ENCODE measurements at regions not wholly inside any gene's neighbourhood (a gene's known extent, or its start where the extent isn't known, plus 50 kb on each side); places are given as distances from the start of the nearest gene placed in this dataset.

DNA sequence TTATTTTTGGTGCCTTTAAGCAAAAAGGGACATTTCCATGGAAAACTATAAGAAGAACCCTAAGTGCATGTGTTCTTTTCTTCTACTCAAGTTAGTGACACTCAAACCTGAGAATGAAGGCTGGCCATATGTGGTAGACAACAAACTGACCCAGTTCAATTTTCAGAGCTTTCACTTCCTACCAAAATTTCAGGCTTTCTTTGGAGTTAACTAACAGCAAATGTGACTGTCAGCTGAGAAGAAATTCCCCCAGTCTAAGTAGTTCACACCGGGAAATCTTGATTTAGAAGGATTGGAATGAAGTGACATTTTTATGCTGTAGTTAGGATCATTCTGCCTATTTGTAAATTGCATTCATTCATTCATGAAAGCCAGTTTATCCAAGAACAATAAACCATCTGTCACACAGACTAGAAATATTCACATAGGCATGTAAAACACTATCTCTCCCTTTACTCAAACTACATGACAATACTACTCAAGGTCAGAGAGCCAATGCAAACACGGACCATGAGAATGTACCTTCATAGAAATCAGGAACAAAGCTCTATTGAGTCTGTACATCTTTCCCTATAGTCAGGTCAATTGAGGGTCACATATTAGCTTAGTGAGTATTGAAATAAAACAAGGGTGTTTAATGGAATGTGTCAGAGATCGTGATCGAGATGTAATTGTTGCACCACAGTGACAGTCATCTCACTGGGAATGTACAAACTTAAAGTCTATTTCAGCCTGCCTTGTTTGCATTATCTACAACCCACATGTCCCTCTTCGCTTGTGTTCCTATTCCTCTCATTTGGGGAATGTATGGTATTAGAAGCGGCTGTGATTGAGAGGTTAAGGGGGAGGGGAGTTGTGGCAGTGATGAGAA lies 113.8 kb upstream of the TGFBR2 start:
- DNase-seq (ENCODE audit: extremely low read depth in 1 of 11, low read depth in 9 of 11, low spot score in 4 of 11), result no peak

DNA sequence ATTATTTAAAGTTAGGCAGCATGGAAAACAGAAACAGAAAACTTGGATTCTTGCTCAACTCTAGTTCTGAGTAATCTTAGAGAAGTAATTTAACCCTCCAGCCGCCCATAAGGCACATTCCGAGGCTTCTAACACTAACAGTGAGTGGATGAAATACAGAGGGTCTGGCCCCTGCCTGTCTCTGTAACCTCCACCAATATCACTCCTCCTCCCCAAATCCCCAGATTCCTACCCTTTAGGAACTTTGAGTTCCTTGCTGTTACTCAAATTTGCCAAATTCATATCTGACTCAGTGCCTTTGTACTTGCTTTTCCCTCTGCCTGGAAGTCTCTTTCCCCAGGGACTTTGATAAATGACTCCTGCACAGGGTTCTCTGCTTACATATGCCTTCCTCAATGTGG lies 112.5 kb upstream of the TGFBR2 start:
- no peak for DNase-seq (ENCODE audit: extremely low read depth in 1 of 11, low read depth in 9 of 11, low spot score in 4 of 11)

DNA sequence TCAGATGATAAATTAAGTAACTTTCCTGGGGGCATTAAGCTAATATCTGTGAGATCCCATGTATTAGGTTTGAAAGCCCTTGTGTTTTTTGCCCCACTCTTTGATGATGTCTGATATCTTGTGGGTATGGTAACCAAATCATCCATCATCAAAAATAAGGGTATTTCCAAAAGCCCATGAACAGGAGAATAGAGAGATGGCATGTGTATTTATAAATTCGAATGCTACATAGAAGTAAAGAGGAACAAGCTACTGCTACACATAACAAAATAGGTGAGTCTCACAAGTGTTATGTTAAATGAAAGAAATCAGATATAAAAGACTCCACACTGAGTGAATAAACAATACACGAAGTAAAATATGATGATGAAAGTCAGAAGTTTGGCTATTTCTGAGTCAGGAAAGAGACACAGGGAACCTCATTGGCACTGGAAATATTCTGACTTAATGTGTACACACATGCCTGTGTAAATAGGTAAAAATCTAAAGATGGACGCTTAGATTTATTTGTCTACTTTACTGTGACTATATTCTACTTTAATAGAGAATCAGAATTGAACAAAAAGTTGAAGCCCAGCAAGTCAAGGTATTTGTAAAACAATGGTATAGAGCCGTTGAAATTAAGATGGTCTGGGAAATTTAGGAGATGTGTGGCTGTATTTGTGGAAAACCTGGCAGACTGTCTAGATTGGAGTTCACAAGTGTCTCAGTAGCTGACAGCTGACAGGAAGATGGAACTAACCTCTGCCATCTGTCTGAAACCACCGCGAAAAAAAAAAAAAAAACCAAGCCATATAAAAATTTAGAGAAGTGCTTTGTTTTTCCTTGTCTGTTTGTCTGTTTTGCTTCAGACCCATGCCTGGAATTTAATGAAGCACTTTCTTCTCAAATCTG lies 111.0 kb upstream of the TGFBR2 start:
- DNase-seq (ENCODE audit: extremely low read depth in 1 of 11, low read depth in 9 of 11, low spot score in 4 of 11), result no peak

DNA sequence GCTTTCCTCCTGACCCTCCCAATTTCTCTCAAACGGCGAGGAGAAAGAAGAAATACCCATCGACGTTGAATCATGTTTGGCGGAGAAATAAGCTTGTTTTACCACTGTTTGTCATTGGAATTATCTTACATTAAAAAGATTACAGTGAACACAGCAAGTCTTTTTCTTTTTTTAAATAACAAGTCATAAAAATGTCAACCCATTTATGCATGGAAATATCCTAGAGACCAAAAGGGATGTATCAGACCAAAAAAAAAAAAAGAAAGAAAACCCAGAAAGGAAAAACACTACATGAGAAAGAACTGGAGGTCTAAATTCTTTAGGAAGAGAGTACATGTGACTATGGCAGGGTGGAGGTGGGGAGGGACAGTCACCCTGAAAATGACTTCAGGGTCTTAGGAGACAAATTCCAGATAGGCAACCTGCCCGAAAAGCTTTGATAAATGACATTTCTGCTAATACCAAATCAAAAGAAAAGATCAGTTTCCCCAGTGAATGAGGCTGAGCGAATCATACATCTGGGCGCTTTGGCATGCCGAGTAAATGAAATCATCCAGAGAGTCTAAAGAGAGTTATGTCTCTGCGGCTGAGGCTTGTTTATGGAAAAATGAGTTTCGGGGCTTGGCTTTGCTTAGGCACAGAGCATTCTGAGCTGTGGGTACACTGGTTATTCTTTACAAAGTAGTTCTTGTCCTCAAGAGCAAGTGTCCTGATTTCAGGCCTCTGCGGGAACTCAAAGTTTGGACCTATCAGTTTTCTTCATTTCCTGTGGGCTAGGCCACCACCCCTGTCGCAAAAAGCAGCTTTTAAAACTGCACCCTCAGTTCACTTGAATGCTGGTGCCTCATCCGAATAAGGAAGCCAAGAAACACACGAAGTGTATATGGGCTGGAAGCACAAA lies 110.1 kb upstream of the TGFBR2 start:
- DNase-seq (ENCODE audit: extremely low read depth in 1 of 11, low read depth in 9 of 11, low spot score in 4 of 11), result no peak

DNA sequence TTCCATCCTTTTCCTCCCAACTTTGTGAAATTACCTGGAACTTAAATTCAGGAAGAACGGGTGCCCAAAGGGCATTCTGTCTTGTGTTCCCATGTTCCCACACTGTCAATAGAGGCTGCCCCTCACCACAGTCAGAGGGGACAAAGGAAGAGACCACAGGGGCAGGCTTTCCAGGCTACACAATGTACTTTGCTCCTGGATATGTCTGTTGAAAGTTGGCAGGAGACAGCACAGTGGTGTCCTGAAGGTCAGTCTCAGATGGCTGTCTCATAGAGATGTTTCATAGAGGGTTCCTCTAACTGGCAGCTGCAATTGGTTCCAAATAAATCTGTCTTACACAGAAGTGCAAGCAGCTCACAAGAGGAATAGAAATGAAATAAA lies 107.8 kb upstream of the TGFBR2 start:
- DNase-seq (ENCODE audit: extremely low read depth in 1 of 11, low read depth in 9 of 11, low spot score in 4 of 11), result no peak

DNA sequence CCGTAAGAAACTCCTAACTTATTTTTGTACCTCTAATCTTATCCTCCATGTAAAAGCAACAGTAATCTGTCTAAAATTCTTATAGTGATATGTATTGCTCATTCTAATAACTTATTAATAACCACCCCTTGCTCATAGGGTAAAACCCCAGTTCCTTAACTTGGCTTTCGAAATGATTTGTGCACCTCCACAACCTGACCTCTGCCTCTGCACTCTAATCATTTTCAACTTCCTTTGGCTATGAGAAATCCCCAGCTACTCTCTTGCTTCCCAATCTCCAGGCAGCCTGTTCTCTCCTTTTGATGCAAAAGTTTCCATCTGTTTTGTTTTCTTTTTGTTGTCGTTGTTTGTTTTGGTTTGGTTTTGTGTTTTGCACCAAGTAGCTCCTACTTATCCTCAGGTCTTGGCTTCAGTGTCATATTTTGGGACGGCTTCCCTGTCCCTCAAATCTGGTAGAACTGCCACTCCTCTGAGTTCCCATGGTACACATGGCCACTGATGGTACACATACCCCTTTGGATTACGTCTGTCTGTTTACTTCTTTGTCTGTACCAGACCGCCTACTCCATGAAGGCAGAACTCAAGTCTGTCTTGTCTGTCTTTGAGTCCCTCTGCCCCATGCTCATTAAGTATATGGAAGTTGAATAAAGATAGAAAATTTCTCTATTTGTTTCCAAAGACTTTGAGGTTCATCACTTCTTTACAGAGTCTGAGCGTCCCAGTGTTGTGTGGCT lies 105.6 kb upstream of the TGFBR2 start:
- no peak for DNase-seq (ENCODE audit: extremely low read depth in 1 of 11, low read depth in 9 of 11, low spot score in 4 of 11)

DNA sequence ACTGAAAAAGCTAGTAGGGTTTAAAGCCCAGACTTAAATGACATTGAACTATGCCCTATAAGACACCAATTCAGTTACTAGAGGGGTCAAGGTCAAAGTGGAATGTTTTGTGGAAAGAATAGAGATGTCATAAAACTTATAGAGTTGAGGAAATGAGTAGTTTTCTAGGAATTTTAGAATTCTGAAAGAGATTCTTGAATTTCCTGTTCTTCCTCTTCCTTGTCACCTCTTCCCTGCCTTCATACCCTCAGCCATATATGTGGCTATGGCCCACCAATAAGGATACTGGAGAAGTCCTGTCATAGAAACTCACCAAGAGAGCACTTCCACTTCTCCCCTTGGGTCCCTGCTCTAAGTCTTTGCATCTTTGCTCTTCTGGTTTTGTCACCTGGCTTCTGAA lies 104.9 kb upstream of the TGFBR2 start:
- no peak for DNase-seq (ENCODE audit: extremely low read depth in 1 of 11, low read depth in 9 of 11, low spot score in 4 of 11)

DNA sequence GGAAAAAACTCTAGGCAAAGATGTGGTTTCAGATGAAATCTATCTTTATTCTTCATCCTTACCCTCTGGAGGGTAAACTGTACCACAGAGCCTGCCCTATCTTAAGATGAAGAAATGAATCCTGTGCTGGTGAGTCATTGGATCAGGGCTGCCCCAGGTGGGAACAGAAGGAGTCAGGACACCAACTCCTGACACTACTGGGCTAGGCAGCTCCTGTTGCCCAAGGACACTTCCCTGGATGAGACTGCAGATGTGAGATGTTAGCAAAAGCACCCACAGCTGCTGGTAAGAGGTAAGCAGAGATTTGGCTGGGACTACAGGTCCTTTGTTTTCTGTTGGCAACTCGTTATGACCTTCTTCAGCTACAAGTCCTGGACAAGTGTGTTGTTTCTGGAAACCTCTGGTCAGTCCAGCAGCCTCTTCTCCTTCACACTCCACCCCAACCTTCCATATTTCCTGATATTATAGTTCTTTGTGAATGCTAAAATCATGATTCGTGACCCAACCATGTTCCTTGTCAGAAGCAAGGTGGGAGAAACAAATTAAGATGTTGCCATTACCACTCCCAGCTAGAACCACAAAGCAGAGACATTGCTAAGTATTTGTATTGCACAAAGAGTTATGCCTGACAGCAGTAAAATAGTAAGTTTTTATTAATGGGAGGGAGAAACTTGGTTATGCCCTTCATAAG lies 104.2 kb upstream of the TGFBR2 start:
- DNase-seq (ENCODE audit: extremely low read depth in 1 of 11, low read depth in 9 of 11, low spot score in 4 of 11), result no peak

DNA sequence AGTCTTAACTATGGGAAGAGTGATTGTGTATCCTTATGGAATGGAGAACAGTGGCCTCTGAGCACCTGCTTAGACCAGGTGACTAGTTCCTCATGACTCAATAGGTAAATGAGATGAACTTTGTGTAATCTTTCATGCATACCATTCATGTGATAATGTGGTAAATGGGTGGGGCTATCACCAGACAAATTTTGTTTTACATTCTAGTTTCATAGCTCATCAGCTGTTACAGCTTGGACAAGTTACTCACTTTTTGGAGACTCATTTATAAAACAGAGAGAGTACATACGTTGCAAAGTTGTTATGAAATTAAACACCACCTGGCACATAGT lies 103.7 kb upstream of the TGFBR2 start:
- DNase-seq (ENCODE audit: extremely low read depth in 1 of 11, low read depth in 9 of 11, low spot score in 4 of 11), result no peak

DNA sequence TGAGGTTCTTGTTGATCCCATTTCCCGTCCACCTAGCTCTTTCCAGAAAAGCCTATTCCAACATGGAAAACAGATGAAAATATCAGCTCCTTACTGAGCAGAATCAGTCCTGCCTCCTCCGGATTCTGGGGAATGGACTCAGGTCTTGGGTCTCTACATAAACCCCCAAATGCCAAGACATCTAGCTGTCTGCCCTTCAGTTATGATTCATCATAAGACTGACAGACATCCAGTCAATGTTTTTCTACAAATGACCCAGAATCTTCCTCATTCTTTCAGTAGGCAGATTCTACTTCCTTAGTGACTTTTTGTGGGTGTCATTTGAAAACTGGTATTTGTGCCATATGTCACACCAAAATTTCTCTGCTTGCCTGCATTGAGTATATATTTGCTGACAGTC lies 103.0 kb upstream of the TGFBR2 start:
- DNase-seq (ENCODE audit: extremely low read depth in 1 of 11, low read depth in 9 of 11, low spot score in 4 of 11), result no peak

DNA sequence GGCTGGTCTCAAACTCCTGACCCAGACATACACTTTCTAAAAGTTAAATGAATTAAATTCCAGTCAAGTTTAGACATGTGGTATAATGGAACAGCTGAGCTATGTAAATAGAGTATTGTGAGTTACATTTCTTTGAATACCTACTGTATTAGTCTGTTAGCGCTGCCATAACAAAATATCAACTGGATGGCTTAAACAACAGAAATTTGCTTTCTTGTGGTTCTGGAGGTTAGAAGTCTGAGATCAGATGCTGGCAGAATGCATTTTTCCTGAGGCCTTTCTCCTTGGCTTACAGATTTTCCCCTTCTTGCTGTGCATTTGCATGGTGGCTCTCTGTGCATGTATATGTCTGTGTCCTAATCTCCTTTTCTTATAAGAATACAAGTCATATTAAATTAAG lies 101.5 kb upstream of the TGFBR2 start:
- no peak for DNase-seq (ENCODE audit: extremely low read depth in 1 of 11, low read depth in 9 of 11, low spot score in 4 of 11)

DNA sequence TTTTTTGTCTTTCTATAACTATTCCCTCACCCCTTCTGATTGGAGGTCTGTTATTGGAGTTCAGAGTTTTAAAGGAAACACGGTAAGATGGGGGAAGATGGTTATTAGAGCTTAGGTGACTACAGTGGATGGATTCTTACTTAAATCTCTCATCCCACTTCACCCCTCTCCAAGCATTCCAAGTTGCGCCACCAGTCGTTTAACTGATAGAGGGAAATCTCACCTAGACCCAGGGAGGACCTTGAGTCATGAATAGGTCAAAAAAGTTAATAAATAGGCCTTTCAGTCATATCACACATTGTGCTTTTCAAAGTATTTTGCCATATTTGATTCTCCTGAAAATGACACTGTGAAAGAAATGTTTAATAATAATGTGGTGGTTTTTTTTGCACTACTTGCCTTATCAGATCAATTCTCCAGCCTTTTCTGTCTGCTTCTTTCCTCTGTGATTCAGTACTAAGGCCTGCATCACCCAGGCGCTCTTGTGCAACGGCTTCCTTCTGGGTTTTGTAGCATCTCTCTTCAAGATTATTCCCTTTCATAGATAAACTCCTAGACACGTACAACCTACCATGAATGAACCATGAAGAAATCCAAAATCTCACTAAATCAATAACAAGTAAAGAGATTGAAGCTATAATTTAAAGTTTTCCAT lies 100.4 kb upstream of the TGFBR2 start:
- no peak for DNase-seq (ENCODE audit: extremely low read depth in 1 of 11, low read depth in 9 of 11, low spot score in 4 of 11)

DNA sequence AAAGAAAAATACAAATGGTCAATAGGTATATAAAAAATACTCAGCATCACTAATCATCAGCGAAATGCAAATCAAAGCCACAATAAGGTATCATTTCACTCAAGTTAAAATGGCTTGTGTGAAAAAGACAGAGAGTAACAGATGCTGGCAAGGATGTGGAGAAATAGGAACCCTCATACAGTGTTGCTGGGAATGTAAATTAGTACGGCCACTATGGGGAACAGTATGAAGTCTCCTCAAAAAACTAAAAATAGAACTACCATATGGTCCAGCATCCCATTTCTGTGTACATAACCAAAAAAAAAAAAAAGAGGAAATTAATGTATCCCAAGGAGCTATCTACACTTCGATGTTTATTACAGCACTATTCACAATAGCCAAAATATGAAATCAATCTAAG lies 98.1 kb upstream of the TGFBR2 start:
- DNase-seq (ENCODE audit: extremely low read depth in 1 of 11, low read depth in 9 of 11, low spot score in 4 of 11), result no peak

DNA sequence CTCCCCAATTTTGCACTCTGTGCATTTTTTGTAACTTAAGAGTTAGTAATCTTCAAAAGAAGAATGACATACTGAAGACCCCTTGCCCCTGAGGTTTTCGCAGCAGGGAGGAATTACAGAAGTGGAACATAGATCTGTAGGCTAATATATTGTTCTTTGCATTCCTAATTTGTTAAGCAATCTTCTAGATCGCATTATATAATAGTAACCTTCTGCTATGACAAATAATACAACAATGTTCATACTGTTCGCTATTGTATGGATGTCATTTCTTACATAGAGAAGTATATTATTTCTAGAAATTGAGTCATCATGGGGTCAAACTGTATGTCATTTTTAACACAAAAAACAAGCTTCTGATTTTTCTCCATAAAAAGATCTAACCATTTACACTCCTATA lies 95.8 kb upstream of the TGFBR2 start:
- no peak for DNase-seq (ENCODE audit: extremely low read depth in 1 of 11, low read depth in 9 of 11, low spot score in 4 of 11)

DNA sequence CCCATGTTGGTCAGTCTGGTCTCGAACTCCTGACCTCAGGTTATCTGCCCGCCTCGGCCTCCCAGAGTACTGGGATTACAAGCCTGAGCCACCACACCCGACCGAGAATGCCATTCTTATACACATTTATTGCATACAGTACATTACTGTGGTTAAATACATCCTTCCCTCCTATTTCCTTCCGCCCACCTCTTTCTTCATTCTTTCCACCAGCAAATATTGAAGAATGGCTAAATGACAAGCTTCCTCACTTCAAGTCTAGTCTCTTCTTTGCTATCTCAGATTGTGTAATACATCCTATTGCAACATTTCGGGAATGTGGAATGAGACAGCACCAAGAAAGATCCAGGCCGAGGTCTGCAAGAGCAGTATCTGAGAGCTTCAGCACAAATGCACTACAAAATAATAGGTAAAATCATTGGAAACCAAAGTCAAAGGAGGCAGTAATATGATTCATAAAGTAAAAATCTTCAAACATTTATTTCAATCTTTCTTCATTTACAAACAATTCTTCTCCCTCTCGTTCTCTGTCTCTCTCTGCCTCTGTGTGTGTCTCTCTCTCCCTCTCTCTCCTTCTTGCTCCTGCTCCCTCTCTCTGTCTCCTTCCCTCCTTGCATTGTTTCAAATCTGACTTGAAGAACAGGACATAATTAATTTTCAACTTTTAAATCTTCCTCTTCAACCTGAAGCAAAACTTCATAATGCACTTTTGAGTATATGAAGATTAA lies 94.7 kb upstream of the TGFBR2 start:
- no peak for DNase-seq (ENCODE audit: extremely low read depth in 1 of 11, low read depth in 9 of 11, low spot score in 4 of 11)

DNA sequence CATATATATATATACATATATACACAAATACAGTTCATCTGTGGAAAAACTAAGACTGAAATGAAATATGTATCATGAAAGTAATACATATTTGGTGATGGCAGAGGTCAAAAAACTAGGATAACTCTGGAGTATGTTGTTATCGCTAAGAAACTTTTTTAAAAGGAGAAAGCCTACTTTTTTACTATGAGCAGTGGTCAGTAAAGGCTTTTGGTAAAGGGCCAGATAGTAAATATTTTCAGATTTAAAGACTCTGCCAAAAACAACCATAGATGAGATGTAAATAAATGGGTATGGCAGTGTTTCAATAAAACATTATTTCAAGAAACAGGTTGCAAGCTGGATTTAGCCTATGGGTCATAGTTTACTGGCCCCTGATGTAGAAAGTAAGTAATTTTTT lies 93.8 kb upstream of the TGFBR2 start:
- no peak for DNase-seq (ENCODE audit: extremely low read depth in 1 of 11, low read depth in 9 of 11, low spot score in 4 of 11)
